Hepatocyte (in vitro differentiated cells): ENCODE measurements at regions not wholly inside any gene's neighbourhood (a gene's known extent, or its start where the extent isn't known, plus 50 kb on each side); places are given as distances from the start of the nearest gene placed in this dataset.

ENCODE experiments used
- EZH2 ChIP-seq: fragments of 200-600 bp; sonication (generic); IDR thresholded peaks from 2 replicates; pipeline ENCODE4 v1.6.1; 2016; ENCODE audit warnings: antibody characterized with exemption, mild to moderate bottlenecking, borderline replicate concordance
- TF ChIP-seq, protein P1 (sequence below): fragments of 200-600 bp; sonication (generic); IDR thresholded peaks from 2 replicates; pipeline ENCODE4 v1.5.1; 2016; ENCODE audit warnings: antibody characterized with exemption, mild to moderate bottlenecking; ENCODE audit not compliant: poor library complexity

DNA sequence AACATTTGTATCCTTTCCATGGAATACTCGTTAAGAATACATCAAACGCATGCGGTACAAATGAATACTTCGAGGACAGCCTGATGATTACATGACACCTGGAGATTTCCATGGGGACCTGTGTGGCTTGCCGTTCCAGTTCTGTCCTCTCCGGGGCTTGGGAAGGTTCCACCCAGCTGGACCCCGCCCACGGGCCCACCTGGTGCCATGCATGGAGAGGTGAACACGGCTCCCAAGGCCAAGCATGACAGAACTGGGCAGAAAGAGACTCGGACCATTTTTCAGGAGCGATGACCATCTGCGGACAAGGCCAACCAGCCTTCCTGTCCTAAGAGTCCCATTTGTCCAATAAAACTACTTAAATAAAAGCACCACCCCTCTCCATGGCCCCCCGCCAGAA is 80.1 kb downstream of the TEX36 start:
- TF ChIP-seq, protein P1, sequence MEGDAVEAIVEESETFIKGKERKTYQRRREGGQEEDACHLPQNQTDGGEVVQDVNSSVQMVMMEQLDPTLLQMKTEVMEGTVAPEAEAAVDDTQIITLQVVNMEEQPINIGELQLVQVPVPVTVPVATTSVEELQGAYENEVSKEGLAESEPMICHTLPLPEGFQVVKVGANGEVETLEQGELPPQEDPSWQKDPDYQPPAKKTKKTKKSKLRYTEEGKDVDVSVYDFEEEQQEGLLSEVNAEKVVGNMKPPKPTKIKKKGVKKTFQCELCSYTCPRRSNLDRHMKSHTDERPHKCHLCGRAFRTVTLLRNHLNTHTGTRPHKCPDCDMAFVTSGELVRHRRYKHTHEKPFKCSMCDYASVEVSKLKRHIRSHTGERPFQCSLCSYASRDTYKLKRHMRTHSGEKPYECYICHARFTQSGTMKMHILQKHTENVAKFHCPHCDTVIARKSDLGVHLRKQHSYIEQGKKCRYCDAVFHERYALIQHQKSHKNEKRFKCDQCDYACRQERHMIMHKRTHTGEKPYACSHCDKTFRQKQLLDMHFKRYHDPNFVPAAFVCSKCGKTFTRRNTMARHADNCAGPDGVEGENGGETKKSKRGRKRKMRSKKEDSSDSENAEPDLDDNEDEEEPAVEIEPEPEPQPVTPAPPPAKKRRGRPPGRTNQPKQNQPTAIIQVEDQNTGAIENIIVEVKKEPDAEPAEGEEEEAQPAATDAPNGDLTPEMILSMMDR, result no peak
- no peak for TF ChIP-seq EZH2
